ENCODE measurements at regions not wholly inside any gene's neighbourhood (a gene's known extent, or its start where the extent isn't known, plus 50 kb on each side); places are given as distances from the start of the nearest gene placed in this dataset.

GRCh38 chr6:156526081-156526480 lies 251.1 kb upstream of the ARID1B start:
- TF ChIP-seq CTCF (IDR thresholded peaks at IDR 0.05) (no peak), POLR2A (IDR thresholded peaks at IDR 0.05) (no peak)
